HG03025 (cell line): ENCODE measurements at regions not wholly inside any gene's neighbourhood (a gene's known extent, or its start where the extent isn't known, plus 50 kb on each side); places are given as distances from the start of the nearest gene placed in this dataset.
"Not testable (repeated sequence)": the region's sequence is repeated elsewhere in the genome, so short reads cannot be mapped to it uniquely, and the experiment has no call there.

ENCODE experiments used
- ATAC-seq: cut with Tn5 transposase; IDR thresholded peaks from one replicate; pipeline ENCODE4 v1.9.1; 2021; ENCODE audit warnings: mild to moderate bottlenecking, moderate library complexity; ENCODE audit not compliant: unreplicated experiment, low FRiP score

GRCh38 chr9:108062680-108063079 lies 573.1 kb upstream of the KLF4 start:
- no peak for ATAC-seq

GRCh38 chr9:108060175-108060574 lies 570.6 kb upstream of the KLF4 start:
- ATAC-seq, result no peak

- no peak for ATAC-seq
Observed at GRCh38 chr9:108058135-108058814, 568.7 kb upstream of the KLF4 start.

- ATAC-seq, result no peak
Observed at GRCh38 chr9:108057421-108058134, 568.0 kb upstream of the KLF4 start.

- ATAC-seq, result no peak
Observed at GRCh38 chr9:108056805-108057386, 567.3 kb upstream of the KLF4 start.

GRCh38 chr9:108056084-108056804 lies 566.7 kb upstream of the KLF4 start:
- ATAC-seq, result no peak

- ATAC-seq, result no peak
Observed at GRCh38 chr9:108054131-108054630, 564.6 kb upstream of the KLF4 start.

- ATAC-seq, result no peak
Observed at GRCh38 chr9:108053555-108054061, 564.0 kb upstream of the KLF4 start.

GRCh38 chr9:108052431-108053080 lies 563.0 kb upstream of the KLF4 start:
- no peak for ATAC-seq

- ATAC-seq, result no peak
Observed at GRCh38 chr9:108050894-108051293, 561.3 kb upstream of the KLF4 start.

- ATAC-seq, result no peak
Observed at GRCh38 chr9:108049671-108050494, 560.3 kb upstream of the KLF4 start.

GRCh38 chr9:108049026-108049607 lies 559.5 kb upstream of the KLF4 start:
- ATAC-seq, result no peak

GRCh38 chr9:108048406-108049025 lies 558.9 kb upstream of the KLF4 start:
- ATAC-seq, result no peak

- ATAC-seq, result not testable (repeated sequence)
Observed at GRCh38 chr9:108047777-108048176, 558.2 kb upstream of the KLF4 start.

- ATAC-seq, result no peak
Observed at GRCh38 chr9:108047264-108047663, 557.7 kb upstream of the KLF4 start.

- ATAC-seq, result no peak
Observed at GRCh38 chr9:108045851-108046250, 556.3 kb upstream of the KLF4 start.

GRCh38 chr9:108043585-108043984 lies 554.0 kb upstream of the KLF4 start:
- no peak for ATAC-seq

GRCh38 chr9:108041551-108041950 lies 552.0 kb upstream of the KLF4 start:
- no peak for ATAC-seq

GRCh38 chr9:108040783-108041182 lies 551.2 kb upstream of the KLF4 start:
- ATAC-seq, result no peak
